ENCODE measurements at regions not wholly inside any gene's neighbourhood (a gene's known extent, or its start where the extent isn't known, plus 50 kb on each side); places are given as distances from the start of the nearest gene placed in this dataset.

GRCh38 chr7:84336303-84336702, 141.7 kb upstream of the SEMA3A start:
- no peak for TF ChIP-seq GATA2 (IDR thresholded peaks at IDR 0.05; ENCODE audit: low read depth, low read length)
- TF ChIP-seq GATA3 (IDR thresholded peaks at IDR 0.05; ENCODE audit: low read depth, low read length): no peak

Data from SH-SY5Y (cell line).